ENCODE measurements at regions not wholly inside any gene's neighbourhood (a gene's known extent, or its start where the extent isn't known, plus 50 kb on each side); places are given as distances from the start of the nearest gene placed in this dataset.

DNA sequence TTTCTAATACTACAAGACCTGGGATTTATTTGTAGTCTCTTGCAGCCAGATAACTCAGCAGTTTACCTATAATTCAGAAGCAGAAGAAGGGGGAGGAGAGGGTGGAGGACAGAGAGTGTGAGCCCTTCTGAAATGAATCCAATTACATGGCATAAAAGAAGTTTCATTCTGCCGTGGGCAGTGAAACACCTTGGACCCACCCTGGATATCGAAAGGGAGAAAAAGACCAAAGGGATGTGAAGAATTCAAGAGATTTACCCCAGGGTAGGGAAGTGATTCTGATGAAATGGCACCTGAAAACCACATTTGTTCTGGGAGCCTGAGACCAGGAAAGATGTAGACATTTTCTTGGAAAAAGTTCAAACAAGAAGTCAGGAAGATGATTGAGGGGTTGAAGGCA lies 140.9 kb downstream of the NDFIP2 start:
- TF ChIP-seq CTCF (IDR thresholded peaks at IDR 0.05 in 2 of 3, conservative IDR thresholded peaks at IDR 0.05 in 1 of 3; ENCODE audit: control insufficient read depth in 2 of 3, extremely low read depth in 1 of 3, insufficient read depth in 1 of 3, low read depth in 3 of 3, low read length in 3 of 3) (no peak), HDAC2 (IDR thresholded peaks at IDR 0.05) (no peak)

Measured in GM12878 (cell line).